Upper lobe of left lung (tissue), 6 donors: ENCODE measurements at regions not wholly inside any gene's neighbourhood (a gene's known extent, or its start where the extent isn't known, plus 50 kb on each side); places are given as distances from the start of the nearest gene placed in this dataset.
"Not testable (repeated sequence)": the region's sequence is repeated elsewhere in the genome, so short reads cannot be mapped to it uniquely, and the experiment has no call there.

Experiments
- ATAC-seq, 2 donors: fragments of 200-7000 bp; cut with Tn5 transposase; one replicate each; pipeline ENCODE4 v1.9.1; 2022; ENCODE audit warnings: mild to moderate bottlenecking in 2 of 2, moderate library complexity in 2 of 2; ENCODE audit not compliant: low FRiP score in 2 of 2
- DNase-seq, 2 donors: peaks; one replicate each; pipeline ENCODE4 v3.0.0-alpha.2; 2019 to 2020
- H3K27ac ChIP-seq, 4 donors: fragments of 200-600 bp; sonication (generic); one replicate each; pipeline ENCODE4 v1.5.1; 2016 to 2019
- H3K27me3 ChIP-seq, 4 donors: fragments of 200-600 bp; sonication (generic); one replicate each; pipeline ENCODE4 v1.5.1; 2017 to 2019
- H3K36me3 ChIP-seq, 4 donors: fragments of 200-600 bp; sonication (generic); one replicate each; pipeline ENCODE4 v1.5.1; 2016 to 2019
- H3K4me1 ChIP-seq, 4 donors: fragments of 200-600 bp; sonication (generic); one replicate each; pipeline ENCODE4 v1.5.1; 2018 to 2019
- H3K4me3 ChIP-seq, 4 donors: fragments of 200-600 bp; sonication (generic); one replicate each; pipeline ENCODE4 v1.5.1; 2017 to 2019; ENCODE audit warnings: mild to moderate bottlenecking in 2 of 4, moderate library complexity in 1 of 4
- H3K9me3 ChIP-seq, 4 donors: fragments of 200-600 bp; sonication (generic); one replicate each; pipeline ENCODE4 v1.5.1; 2018 to 2019
- CTCF ChIP-seq, 6 experiments: fragments of 450-650 bp in 4 of 6; fragments of 200-600 bp in 2 of 6; sonication (generic) in 2 of 6; IDR thresholded peaks; one replicate each; pipeline ENCODE4 v1.5.1; 2016 to 2019; ENCODE audit warnings: antibody characterized with exemption in 6 of 6
- EP300 ChIP-seq, 4 donors: sonication (generic); formaldehyde crosslinking; IDR thresholded peaks; one replicate each; pipeline ENCODE4 v1.5.1; 2017; ENCODE audit warnings: antibody characterized with exemption in 4 of 4, control low read depth in 2 of 4
- POLR2A ChIP-seq, 4 donors: fragments of 450-650 bp; IDR thresholded peaks; one replicate each; pipeline ENCODE4 v1.5.1; 2016 to 2017; ENCODE audit warnings: antibody characterized with exemption in 4 of 4, mild to moderate bottlenecking in 2 of 4
- POLR2AphosphoS5 ChIP-seq, 2 donors: sonication (generic); formaldehyde crosslinking; IDR thresholded peaks; one replicate each; pipeline ENCODE4 v1.5.1; 2017; ENCODE audit warnings: antibody characterized with exemption in 2 of 2
- WGBS, 2 donors: methylation state at CpG; one replicate each; pipeline ENCODE4 v1.1.5; 2017 to 2018; 5-methylcytosine and 5-hydroxymethylcytosine counted together
- donor health status: DM: no; HTN: no; CAD: no; lungs with moderate emphysema.
- donor health status: DM: no; HTN: yes; CAD: no; lungs with severe emphysema.

- Histone ChIP-seq H3K27ac (no peak overlapping the region), H3K36me3 (no peaks in the 10 kb centered on the region), H3K27me3 (no peaks in the 10 kb centered on the region), H3K4me3 (no peak overlapping the region), H3K9me3 (no peaks in the 10 kb centered on the region), H3K4me1 (peaks cover 0 to 3% (median 0%) of the 10 kb centered on the region in 4 donors)
- 55 to 58% methylated on average over 2 of the region's 2 CpGs for WGBS, 2 donors
- DNase-seq (no peak), ATAC-seq (no peak)
- TF ChIP-seq POLR2AphosphoS5 (IDR thresholded peaks at IDR 0.05) (peak in 1 of 2 donors; percentile 44), EP300 (IDR thresholded peaks at IDR 0.05) (no peak)
Measured at GRCh38 chr7:84746353-84746752, 440.5 kb downstream of the SEMA3D start.

GRCh38 chr7:84744385-84744784 is 442.5 kb downstream of the SEMA3D start:
- H3K36me3 ChIP-seq, result no peaks in the 10 kb centered on the region
- no peaks in the 10 kb centered on the region for H3K9me3 ChIP-seq
- ATAC-seq (no peak), DNase-seq (no peak)
- peaks cover 0 to 3% (median 0%) of the 10 kb centered on the region in 4 donors for H3K4me1 ChIP-seq
- no peaks in the 10 kb centered on the region for H3K27me3 ChIP-seq
- TF ChIP-seq CTCF (IDR thresholded peaks at IDR 0.05), result no peak
- no peak for TF ChIP-seq POLR2A (IDR thresholded peaks at IDR 0.05)
- no peak for TF ChIP-seq POLR2AphosphoS5 (IDR thresholded peaks at IDR 0.05)
- TF ChIP-seq EP300 (IDR thresholded peaks at IDR 0.05), result no peak
- no peak overlapping the region for H3K4me3 ChIP-seq
- H3K27ac ChIP-seq, result no peak overlapping the region
- 69 to 86% methylated on average over 3 of the region's 3 CpGs for WGBS, 2 donors

- Histone ChIP-seq H3K36me3 (no peaks in the 10 kb centered on the region), H3K4me3 (no peak overlapping the region), H3K4me1 (no peaks in the 10 kb centered on the region), H3K27me3 (no peaks in the 10 kb centered on the region), H3K9me3 (no peaks in the 10 kb centered on the region), H3K27ac (no peak overlapping the region)
- no peak for ATAC-seq
- TF ChIP-seq CTCF (IDR thresholded peaks at IDR 0.05) (no peak), POLR2A (IDR thresholded peaks at IDR 0.05) (no peak), EP300 (IDR thresholded peaks at IDR 0.05) (no peak), POLR2AphosphoS5 (IDR thresholded peaks at IDR 0.05) (no peak)
- no peak for DNase-seq
- 96% methylated on average over 9 of the region's 9 CpGs for WGBS, 2 donors
Measured at GRCh38 chr7:84738583-84739150, 448.2 kb downstream of the SEMA3D start.

GRCh38 chr7:84735677-84736076 is 451.2 kb downstream of the SEMA3D start:
- H3K4me1 ChIP-seq, result no peaks in the 10 kb centered on the region
- peaks cover 0 to 4% (median 2%) of the 10 kb centered on the region in 4 donors for H3K9me3 ChIP-seq
- WGBS, 2 donors, result 78 to 83% methylated on average over 1 of the region's 1 CpG
- TF ChIP-seq POLR2A (IDR thresholded peaks at IDR 0.05) (no peak), CTCF (IDR thresholded peaks at IDR 0.05) (no peak), EP300 (IDR thresholded peaks at IDR 0.05) (no peak), POLR2AphosphoS5 (IDR thresholded peaks at IDR 0.05) (no peak)
- H3K4me3 ChIP-seq, result no peak overlapping the region
- no peak for ATAC-seq
- H3K36me3 ChIP-seq, result no peaks in the 10 kb centered on the region
- H3K27me3 ChIP-seq, result no peaks in the 10 kb centered on the region
- no peak for DNase-seq
- H3K27ac ChIP-seq, result no peak overlapping the region

GRCh38 chr7:84735011-84735410 is 451.8 kb downstream of the SEMA3D start:
- Histone ChIP-seq H3K9me3 (peaks cover 0 to 4% (median 2%) of the 10 kb centered on the region in 4 donors), H3K4me3 (no peak overlapping the region), H3K27me3 (no peaks in the 10 kb centered on the region), H3K27ac (no peak overlapping the region), H3K4me1 (no peaks in the 10 kb centered on the region), H3K36me3 (no peaks in the 10 kb centered on the region)
- WGBS, 2 donors, result 80 to 82% methylated on average over 3 of the region's 3 CpGs
- TF ChIP-seq CTCF (IDR thresholded peaks at IDR 0.05) (no peak), POLR2AphosphoS5 (IDR thresholded peaks at IDR 0.05) (no peak), POLR2A (IDR thresholded peaks at IDR 0.05) (no peak), EP300 (IDR thresholded peaks at IDR 0.05) (no peak)
- no peak for DNase-seq
- ATAC-seq, result no peak

- H3K9me3 ChIP-seq, H3K27me3 ChIP-seq, H3K27ac ChIP-seq, DNase-seq, ATAC-seq, H3K36me3 ChIP-seq, H3K4me1 ChIP-seq, H3K4me3 ChIP-seq: not testable (repeated sequence)
- 95 to 96% methylated on average over 2 of the region's 2 CpGs for whole genome bisulfite sequencing, 2 donors
Measured at GRCh38 chr7:84733976-84734375, 452.9 kb downstream of the SEMA3D start.

GRCh38 chr7:84730864-84731263 is 456.0 kb downstream of the SEMA3D start:
- not testable (repeated sequence) for DNase-seq, ATAC-seq, H3K9me3 ChIP-seq, H3K27me3 ChIP-seq, H3K4me1 ChIP-seq, H3K4me3 ChIP-seq, H3K36me3 ChIP-seq, H3K27ac ChIP-seq
- 88 to 97% methylated on average over 4 of the region's 4 CpGs for WGBS, 2 donors
